ENCODE measurements at regions not wholly inside any gene's neighbourhood (a gene's known extent, or its start where the extent isn't known, plus 50 kb on each side); places are given as distances from the start of the nearest gene placed in this dataset.

DNA sequence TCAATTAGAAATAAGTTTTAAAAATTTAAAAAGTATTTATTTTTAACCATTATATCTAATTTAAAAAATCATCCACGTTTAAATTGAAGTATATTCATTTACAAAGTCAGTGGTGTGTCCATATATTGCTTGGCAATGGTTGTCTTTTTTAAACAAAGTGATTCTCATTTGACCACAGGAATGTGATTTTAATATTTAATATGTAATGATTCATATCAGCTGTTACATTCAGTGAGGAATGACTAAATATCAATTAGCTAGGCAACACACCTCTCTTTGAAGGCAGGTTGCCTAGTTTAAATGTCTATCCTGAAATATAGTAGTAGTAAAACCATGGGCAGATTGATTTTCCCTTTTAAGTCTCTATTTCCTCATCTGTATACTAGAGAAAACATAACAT is 392.2 kb upstream of the CCDC179 start:
- Histone ChIP-seq H3K9me3 (ENCODE audit: insufficient read depth, low read depth, low read length) (no peaks in the 10 kb centered on the region), H3K27me3 (ENCODE audit: insufficient read depth, low read length) (no peaks in the 10 kb centered on the region), H3K4me1 (ENCODE audit: insufficient read depth, low read length) (no peaks in the 10 kb centered on the region), H3K4me3 (ENCODE audit: insufficient read depth, low read depth, low read length) (no peak overlapping the region), H2AFZ (ENCODE audit: low read depth, low read length) (no peak overlapping the region), H4K20me1 (ENCODE audit: insufficient read depth, low read length) (no peaks in the 10 kb centered on the region), H3K27ac (ENCODE audit: low read depth, low read length) (no peak overlapping the region), H3K9ac (ENCODE audit: low read length) (no peak overlapping the region), H3K4me2 (ENCODE audit: low read length) (no peak overlapping the region), H3K36me3 (ENCODE audit: insufficient read depth, low read length) (no peaks in the 10 kb centered on the region), H3K79me2 (ENCODE audit: insufficient read depth, low read length) (no peaks in the 10 kb centered on the region)
- no peaks in the 10 kb centered on the region for H3K27me3 Mint-ChIP-seq (ENCODE audit: low read depth, unreplicated experiment)
- no peaks in the 10 kb centered on the region for H3K9me3 Mint-ChIP-seq (ENCODE audit: unreplicated experiment)
- no peak overlapping the region for H3K27ac Mint-ChIP-seq (ENCODE audit: unreplicated experiment)
- no peaks in the 10 kb centered on the region for H3K4me1 Mint-ChIP-seq (ENCODE audit: low read depth, unreplicated experiment)
- H3K36me3 Mint-ChIP-seq (ENCODE audit: low read depth, unreplicated experiment): no peaks in the 10 kb centered on the region
- H3K4me3 Mint-ChIP-seq (ENCODE audit: unreplicated experiment): no peak overlapping the region
- TF ChIP-seq EZH2 (IDR thresholded peaks at IDR 0.05; ENCODE audit: insufficient read depth, low read length) (no peak), CTCF (IDR thresholded peaks at IDR 0.05; ENCODE audit: insufficient read depth, low read depth, low read length) (no peak)
- DNase-seq (ENCODE audit: low read depth) (no peak), FAIRE-seq (no peak)

DNA sequence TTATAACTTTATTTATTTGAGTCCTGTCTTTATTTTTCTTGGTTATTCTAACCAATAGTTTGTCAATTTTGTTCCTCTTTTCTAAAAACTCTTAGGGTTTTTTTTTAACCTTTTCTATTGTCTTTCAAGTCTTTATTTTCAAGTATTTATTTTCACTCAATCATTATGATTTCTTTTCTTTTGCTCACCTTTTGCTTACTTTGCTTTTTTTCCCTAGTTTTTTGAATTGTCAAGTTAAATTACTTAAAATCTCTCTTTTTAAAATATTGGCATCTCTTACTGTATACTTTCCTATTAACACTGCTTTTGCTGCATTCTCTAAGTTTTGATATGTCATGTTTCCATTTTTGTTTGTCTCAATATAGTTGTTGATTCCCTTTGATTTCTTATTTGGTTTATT is 396.8 kb upstream of the CCDC179 start:
- no peak overlapping the region for H3K4me2 ChIP-seq (ENCODE audit: low read length)
- no peaks in the 10 kb centered on the region for H3K4me1 ChIP-seq (ENCODE audit: insufficient read depth, low read length)
- no peak for FAIRE-seq
- no peak overlapping the region for H3K9ac ChIP-seq (ENCODE audit: low read length)
- H2AFZ ChIP-seq (ENCODE audit: low read depth, low read length): no peak overlapping the region
- Mint-ChIP-seq H3K4me1 (ENCODE audit: low read depth, unreplicated experiment) (no peaks in the 10 kb centered on the region), H3K27me3 (ENCODE audit: low read depth, unreplicated experiment) (no peaks in the 10 kb centered on the region), H3K36me3 (ENCODE audit: low read depth, unreplicated experiment) (no peaks in the 10 kb centered on the region), H3K4me3 (ENCODE audit: unreplicated experiment) (no peak overlapping the region), H3K9me3 (ENCODE audit: unreplicated experiment) (no peaks in the 10 kb centered on the region), H3K27ac (ENCODE audit: unreplicated experiment) (no peak overlapping the region)
- H3K9me3 ChIP-seq (ENCODE audit: insufficient read depth, low read depth, low read length): no peaks in the 10 kb centered on the region
- no peak for TF ChIP-seq CTCF (IDR thresholded peaks at IDR 0.05; ENCODE audit: insufficient read depth, low read depth, low read length)
- TF ChIP-seq EZH2 (IDR thresholded peaks at IDR 0.05; ENCODE audit: insufficient read depth, low read length): no peak
- no peak overlapping the region for H3K27ac ChIP-seq (ENCODE audit: low read depth, low read length)
- H3K4me3 ChIP-seq (ENCODE audit: insufficient read depth, low read depth, low read length): no peak overlapping the region
- H3K27me3 ChIP-seq (ENCODE audit: insufficient read depth, low read length): no peaks in the 10 kb centered on the region
- DNase-seq (ENCODE audit: low read depth): no peak
- no peaks in the 10 kb centered on the region for H3K79me2 ChIP-seq (ENCODE audit: insufficient read depth, low read length)
- no peaks in the 10 kb centered on the region for H4K20me1 ChIP-seq (ENCODE audit: insufficient read depth, low read length)
- no peaks in the 10 kb centered on the region for H3K36me3 ChIP-seq (ENCODE audit: insufficient read depth, low read length)

DNA sequence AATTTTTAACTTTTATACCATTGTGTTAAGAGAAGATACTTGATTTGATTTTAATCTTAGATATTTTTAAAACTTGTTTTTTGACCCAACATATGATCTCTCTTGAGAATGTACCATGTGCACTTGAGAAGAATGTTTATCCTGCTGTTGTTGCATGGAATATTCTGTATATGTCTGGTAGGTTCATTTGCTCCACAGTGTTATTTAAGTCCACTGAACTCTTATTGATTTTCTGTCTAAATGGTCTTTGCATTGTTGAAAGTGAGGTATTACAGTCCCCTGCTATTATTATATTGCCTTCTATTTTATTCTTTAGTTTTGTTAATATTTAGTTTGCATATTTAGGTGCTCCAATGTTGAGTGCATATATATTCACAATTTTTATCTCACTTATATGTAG is 397.3 kb upstream of the CCDC179 start:
- no peaks in the 10 kb centered on the region for H3K36me3 ChIP-seq (ENCODE audit: insufficient read depth, low read length)
- H4K20me1 ChIP-seq (ENCODE audit: insufficient read depth, low read length): no peaks in the 10 kb centered on the region
- no peak for FAIRE-seq
- H3K9me3 Mint-ChIP-seq (ENCODE audit: unreplicated experiment): no peaks in the 10 kb centered on the region
- H3K36me3 Mint-ChIP-seq (ENCODE audit: low read depth, unreplicated experiment): no peaks in the 10 kb centered on the region
- no peaks in the 10 kb centered on the region for H3K4me1 Mint-ChIP-seq (ENCODE audit: low read depth, unreplicated experiment)
- no peaks in the 10 kb centered on the region for H3K9me3 ChIP-seq (ENCODE audit: insufficient read depth, low read depth, low read length)
- no peaks in the 10 kb centered on the region for H3K4me1 ChIP-seq (ENCODE audit: insufficient read depth, low read length)
- H3K79me2 ChIP-seq (ENCODE audit: insufficient read depth, low read length): no peaks in the 10 kb centered on the region
- no peak overlapping the region for H3K27ac ChIP-seq (ENCODE audit: low read depth, low read length)
- no peak overlapping the region for H3K27ac Mint-ChIP-seq (ENCODE audit: unreplicated experiment)
- no peaks in the 10 kb centered on the region for H3K27me3 Mint-ChIP-seq (ENCODE audit: low read depth, unreplicated experiment)
- TF ChIP-seq CTCF (IDR thresholded peaks at IDR 0.05; ENCODE audit: insufficient read depth, low read depth, low read length) (no peak), EZH2 (IDR thresholded peaks at IDR 0.05; ENCODE audit: insufficient read depth, low read length) (no peak)
- no peak overlapping the region for H3K4me3 ChIP-seq (ENCODE audit: insufficient read depth, low read depth, low read length)
- no peak overlapping the region for H3K9ac ChIP-seq (ENCODE audit: low read length)
- no peak for DNase-seq (ENCODE audit: low read depth)
- H3K4me2 ChIP-seq (ENCODE audit: low read length): no peak overlapping the region
- no peak overlapping the region for H2AFZ ChIP-seq (ENCODE audit: low read depth, low read length)
- H3K27me3 ChIP-seq (ENCODE audit: insufficient read depth, low read length): no peaks in the 10 kb centered on the region
- no peak overlapping the region for H3K4me3 Mint-ChIP-seq (ENCODE audit: unreplicated experiment)
